ENCODE measurements at regions not wholly inside any gene's neighbourhood (a gene's known extent, or its start where the extent isn't known, plus 50 kb on each side); places are given as distances from the start of the nearest gene placed in this dataset.

DNA sequence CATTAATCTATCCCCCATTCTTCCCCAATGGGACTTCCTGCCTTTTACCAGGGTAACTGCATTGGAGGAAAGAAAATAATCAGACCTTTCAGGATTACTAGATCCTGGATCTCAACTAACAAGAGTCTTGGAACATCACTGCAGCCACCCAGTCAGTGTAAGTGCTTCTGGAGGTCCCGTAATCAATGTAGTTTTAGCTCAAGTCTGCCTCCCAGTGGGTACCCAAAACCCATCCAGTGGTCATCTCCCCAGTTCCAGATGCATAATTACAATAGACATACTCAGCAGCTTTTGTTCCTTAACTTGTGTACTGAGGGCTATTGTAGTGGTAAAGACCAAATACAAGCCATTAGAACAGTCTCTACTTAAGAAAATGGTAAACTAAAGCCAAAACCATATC lies 319.1 kb downstream of the GPATCH2 start:
- no peak for DNase-seq

DNA sequence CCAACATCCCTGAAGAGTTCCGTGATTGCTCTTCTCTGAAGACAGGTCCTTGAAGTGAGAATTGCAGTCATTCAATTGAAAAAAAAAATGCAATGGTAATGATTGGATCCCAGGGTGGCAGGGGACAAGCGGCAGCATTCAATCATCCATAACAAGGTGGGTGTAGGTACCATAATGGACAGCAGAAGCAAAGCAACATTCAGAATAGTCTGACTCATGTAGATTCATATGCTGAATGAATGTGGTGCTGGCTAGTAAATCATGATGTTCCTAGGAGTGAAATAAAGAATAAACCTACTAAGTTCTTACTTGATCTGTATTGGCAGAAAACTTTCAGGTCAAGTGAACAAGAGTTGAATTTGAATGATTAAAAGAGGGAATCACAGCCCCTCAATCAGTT lies 319.6 kb downstream of the GPATCH2 start:
- DNase-seq, result no peak

GRCh38 chr1:217281332-217281731 lies 349.6 kb downstream of the GPATCH2 start:
- DNase-seq, result no peak

GRCh38 chr1:217275655-217276398 lies 355.1 kb downstream of the GPATCH2 start:
- DNase-seq, result no peak

- no peak for DNase-seq
Measured at GRCh38 chr1:217274927-217275654, 355.8 kb downstream of the GPATCH2 start.

DNA sequence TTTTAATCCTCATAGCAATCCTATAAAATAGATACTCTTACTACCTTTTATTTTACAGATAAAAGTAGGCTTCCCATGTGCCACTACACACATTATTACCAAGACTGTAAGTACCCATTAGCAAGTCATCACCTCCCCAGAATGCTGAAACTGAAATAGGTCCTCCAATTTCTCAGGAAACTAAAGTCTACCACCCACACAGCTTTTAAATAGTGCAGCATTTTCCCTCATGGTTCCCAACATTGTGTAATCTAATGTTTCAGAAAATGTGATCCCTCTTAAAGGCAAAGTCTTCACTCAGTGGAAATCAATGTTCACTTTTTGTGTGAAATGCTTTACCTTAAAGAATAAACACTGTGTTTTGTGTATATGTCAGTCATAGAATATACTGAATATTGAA lies 356.5 kb downstream of the GPATCH2 start:
- no peak for DNase-seq

- DNase-seq, result no peak
Measured at GRCh38 chr1:217273866-217274265, 357.0 kb downstream of the GPATCH2 start.

GRCh38 chr1:217272385-217272784 lies 358.5 kb downstream of the GPATCH2 start:
- no peak for DNase-seq

DNA sequence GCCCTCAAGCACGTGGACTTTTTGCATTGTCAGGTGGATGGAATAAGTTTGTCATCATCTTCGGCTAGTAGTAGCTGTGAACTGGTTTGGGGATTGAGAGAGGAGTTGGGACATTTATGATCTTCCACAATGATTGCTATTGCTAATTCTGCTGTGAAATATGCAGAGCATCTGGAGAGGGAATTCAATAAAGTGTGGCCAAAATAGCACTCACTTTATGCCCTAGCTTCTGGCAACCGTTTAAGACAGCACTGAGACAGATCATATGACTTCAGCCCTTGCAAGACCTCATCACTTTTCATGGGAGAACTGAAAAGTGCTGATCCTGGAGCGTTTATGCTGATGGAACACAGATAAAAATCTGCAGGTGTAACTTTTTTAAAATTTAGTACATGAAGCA lies 360.8 kb downstream of the GPATCH2 start:
- no peak for DNase-seq

GRCh38 chr1:217268058-217268457 lies 362.8 kb downstream of the GPATCH2 start:
- no peak for DNase-seq

GRCh38 chr1:217261636-217262035 lies 369.3 kb downstream of the GPATCH2 start:
- no peak for DNase-seq

DNA sequence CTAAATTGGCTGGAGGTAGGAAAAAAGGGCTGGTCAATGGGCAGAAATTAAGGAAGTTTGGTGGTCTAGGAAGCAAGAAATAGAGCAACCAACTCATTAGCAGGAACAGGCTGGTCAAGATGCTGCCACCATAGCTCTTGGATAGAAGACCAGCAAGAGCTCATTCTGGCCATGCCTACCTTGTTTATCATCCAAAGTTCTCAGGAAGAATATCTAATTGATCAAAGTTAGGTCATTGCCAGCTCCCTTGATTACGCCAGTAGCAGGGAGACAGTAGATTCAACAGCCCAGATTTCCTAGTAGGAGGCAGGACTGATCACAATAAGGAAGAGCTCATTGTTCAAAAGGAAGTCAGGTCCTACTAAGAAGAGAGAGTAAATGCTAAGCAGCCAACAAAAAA lies 370.2 kb downstream of the GPATCH2 start:
- DNase-seq, result no peak

DNA sequence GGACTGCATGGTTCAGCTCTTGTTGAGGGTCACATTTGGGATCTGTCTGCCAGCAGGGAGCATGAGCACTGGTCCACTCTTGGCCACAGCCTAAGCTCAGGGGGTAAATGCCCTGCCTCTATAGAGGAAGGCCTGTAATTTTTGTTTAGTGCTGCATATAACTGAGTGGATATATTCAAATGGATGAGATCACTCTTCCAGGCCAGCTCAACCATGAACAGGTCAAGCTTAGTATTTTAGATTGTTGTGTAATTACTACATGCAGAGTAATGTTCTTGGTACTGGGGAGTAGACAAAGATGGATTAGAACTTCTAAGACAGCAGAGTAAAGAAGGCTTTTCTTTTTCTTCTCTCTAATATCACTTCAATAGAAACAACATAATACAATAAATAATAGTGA lies 376.9 kb downstream of the GPATCH2 start:
- no peak for DNase-seq

DNA sequence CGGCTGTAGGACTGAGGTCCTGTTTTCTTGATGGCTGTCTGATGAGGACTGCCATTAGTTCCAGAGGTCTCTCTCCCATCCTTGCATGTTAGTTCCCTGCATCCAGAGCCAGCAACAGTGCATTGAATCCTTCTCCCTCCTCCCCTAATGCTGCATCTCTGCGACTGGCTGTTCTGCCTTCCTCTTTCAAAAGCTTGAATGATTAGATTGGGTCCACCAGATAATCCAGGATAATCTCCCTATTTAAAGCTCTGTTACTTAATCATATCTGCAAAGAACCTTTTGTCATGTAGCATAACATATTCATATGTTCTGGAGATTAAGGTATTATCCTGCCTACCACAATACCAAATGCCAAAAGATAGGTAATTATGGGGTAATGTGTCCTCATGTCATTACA lies 377.5 kb downstream of the GPATCH2 start:
- no peak for DNase-seq

DNA sequence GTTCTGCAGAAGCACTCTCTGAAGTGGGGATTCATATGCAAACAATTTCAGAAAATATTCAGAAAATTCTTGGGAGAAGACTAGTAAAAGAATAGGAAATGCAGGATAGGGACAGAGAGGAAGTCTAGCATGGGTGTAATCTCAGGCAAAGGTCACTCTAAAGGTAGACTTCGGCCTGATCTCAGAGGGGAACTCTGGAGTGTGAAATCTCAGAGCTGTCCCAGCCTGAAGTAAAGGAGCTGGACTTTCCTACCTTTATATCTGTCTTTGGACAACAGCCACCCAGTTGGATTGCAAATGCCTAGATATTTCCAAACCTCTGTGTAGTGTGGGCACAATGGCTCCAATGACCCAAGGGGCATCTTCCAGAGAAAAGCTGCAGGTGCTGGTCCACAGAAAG lies 379.8 kb downstream of the GPATCH2 start:
- no peak for DNase-seq

DNA sequence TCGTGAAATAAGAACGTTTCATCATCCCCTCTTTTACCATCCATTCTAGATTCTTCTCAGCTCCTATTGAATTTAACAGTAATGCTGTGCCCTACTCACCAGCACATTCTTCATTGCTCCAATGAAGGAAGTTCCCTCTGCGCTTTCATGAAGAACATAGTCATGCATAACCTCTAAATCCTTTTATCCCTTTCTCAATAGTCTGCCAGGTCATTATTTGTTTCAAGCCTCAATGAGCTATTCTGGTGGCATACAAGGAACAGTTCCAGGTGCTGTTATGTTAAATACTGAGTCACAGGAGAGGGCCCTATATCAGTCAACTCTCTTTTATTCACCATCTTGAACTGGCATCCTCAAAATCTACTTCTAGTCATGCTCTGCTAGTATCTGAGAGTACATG lies 381.0 kb downstream of the GPATCH2 start:
- no peak for DNase-seq

DNA sequence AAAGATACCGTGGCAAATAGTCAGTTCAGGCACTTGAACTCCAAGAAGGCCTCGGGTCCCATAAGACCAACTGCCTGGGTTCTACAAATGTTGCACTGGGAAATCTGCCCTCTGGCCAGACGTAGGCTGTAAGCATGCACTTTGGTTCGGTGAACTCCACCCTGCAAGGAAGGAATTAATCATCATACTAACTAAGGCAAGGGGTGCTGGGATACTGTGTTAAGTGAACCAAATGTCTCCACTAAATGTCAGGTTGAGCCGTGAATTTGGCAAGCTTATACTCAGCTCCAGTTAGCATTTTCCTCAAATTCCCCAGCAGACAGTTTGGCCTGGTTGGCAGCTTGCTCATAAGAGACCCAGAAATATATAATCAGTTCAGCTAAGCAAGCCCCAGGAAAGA lies 385.9 kb downstream of the GPATCH2 start:
- DNase-seq, result no peak

GRCh38 chr1:217240656-217241055 lies 390.2 kb downstream of the GPATCH2 start:
- DNase-seq, result no peak

- no peak for DNase-seq
Measured at GRCh38 chr1:217238945-217239344, 391.9 kb downstream of the GPATCH2 start.

DNA sequence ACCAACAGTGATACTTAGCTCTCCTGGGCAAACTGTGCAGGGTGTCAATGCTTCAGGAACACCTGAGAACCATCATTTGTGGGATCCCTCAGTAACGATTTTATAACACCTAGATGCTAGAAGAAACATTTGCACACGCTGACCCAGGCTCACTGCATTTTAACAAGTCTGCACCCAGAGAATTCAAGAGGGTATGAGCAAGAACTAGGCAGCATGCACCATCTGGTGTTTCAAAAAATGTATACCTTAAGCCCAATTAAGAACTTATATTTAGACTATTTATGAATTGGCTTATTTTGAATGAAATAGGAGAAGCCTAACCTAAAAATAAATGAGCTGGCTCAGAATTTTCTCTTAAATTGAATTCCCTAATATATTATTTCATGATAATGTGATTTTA lies 400.5 kb downstream of the GPATCH2 start:
- DNase-seq, result no peak

- DNase-seq, result no peak
Measured at GRCh38 chr1:217228689-217229088, 402.2 kb downstream of the GPATCH2 start.

- DNase-seq, result no peak
Measured at GRCh38 chr1:217224201-217224600, 406.7 kb downstream of the GPATCH2 start.

DNA sequence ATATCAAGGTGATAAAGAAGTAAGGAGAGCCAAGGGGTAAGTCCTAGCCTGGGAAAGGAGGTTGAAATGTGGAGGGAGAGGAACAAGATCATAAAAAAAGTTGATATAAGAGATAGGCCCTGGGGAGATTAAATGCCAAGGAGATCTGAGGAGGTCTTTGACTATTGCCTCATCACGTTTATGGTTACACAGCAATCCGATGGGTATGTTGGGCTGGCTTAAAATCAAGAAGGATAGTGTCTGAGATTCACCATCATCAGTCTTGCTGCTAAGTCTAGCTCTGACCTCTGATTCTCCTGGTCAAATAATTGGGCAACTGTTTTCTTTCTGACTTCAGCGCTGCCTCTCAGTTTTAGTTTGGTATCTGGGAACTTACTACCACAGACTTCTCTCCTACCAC lies 416.3 kb downstream of the GPATCH2 start:
- DNase-seq, result no peak

DNA sequence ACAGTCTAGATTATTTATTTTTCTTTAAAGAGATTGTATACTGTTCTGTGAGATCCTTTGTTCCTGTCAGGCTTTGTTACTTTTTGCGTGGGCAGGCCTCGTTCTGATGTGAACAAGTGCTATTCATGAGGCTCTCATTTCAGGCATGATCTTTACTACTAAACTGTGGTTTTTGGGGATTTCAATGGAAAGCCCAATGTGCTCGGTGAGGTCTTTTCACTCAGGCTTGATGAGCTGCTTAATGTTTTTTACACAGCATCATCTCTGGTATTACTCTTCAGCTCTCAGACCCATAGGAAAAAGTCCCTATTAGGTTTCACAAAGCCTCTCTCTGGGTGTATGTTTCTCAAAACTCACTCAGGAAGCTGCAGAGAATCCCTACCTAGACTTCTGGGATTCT lies 419.4 kb downstream of the GPATCH2 start:
- DNase-seq, result no peak

- no peak for DNase-seq
Measured at GRCh38 chr1:217205578-217205977, 425.3 kb downstream of the GPATCH2 start.
